DND-41 (cell line): ENCODE measurements at regions not wholly inside any gene's neighbourhood (a gene's known extent, or its start where the extent isn't known, plus 50 kb on each side); places are given as distances from the start of the nearest gene placed in this dataset.

ENCODE experiments used
- EZH2 ChIP-seq: IDR thresholded peaks from 3 replicates; pipeline ENCODE4 v1.6.1; 2012; ENCODE audit warnings: borderline replicate concordance, low read depth, mild to moderate bottlenecking, moderate library complexity, low read length, inconsistent platforms; ENCODE audit not compliant: severe bottlenecking
- TF ChIP-seq, protein P1 (sequence below): IDR thresholded peaks from 2 replicates; pipeline ENCODE4 v1.5.1; 2012; ENCODE audit warnings: borderline replicate concordance, low read length, moderate library complexity, mild to moderate bottlenecking; ENCODE audit not compliant: poor library complexity, severe bottlenecking; ENCODE audit errors: extremely low read depth

DNA sequence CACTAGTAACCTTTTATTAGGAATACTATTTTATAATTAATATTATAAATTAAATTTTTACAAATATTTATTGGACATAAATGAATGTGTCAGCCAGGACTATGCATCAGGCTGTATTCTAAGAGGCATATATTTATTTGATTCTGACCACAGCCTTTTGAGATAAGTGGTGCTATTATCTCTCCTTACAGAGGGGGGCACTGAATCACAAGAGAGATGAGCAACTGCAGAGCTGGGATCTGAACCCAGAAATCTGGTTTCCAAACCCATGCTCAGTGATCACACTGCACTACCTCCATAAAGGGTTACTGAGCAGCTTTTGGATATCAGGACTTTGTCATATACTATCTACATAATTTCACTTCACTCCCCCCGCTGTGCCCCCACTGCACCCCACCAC is 322.0 kb downstream of the TMA16 start:
- TF ChIP-seq, protein P1, sequence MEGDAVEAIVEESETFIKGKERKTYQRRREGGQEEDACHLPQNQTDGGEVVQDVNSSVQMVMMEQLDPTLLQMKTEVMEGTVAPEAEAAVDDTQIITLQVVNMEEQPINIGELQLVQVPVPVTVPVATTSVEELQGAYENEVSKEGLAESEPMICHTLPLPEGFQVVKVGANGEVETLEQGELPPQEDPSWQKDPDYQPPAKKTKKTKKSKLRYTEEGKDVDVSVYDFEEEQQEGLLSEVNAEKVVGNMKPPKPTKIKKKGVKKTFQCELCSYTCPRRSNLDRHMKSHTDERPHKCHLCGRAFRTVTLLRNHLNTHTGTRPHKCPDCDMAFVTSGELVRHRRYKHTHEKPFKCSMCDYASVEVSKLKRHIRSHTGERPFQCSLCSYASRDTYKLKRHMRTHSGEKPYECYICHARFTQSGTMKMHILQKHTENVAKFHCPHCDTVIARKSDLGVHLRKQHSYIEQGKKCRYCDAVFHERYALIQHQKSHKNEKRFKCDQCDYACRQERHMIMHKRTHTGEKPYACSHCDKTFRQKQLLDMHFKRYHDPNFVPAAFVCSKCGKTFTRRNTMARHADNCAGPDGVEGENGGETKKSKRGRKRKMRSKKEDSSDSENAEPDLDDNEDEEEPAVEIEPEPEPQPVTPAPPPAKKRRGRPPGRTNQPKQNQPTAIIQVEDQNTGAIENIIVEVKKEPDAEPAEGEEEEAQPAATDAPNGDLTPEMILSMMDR: no peak
- no peak for TF ChIP-seq EZH2
